Thoracic aorta (tissue), 2 donors: ENCODE measurements at regions not wholly inside any gene's neighbourhood (a gene's known extent, or its start where the extent isn't known, plus 50 kb on each side); places are given as distances from the start of the nearest gene placed in this dataset.

ENCODE experiments used
- ATAC-seq: fragments of 150-250 bp; one replicate; pipeline ENCODE4 v1.8.0; 2017; ENCODE audit warnings: low read depth; ENCODE audit not compliant: insufficient number of reproducible peaks, low FRiP score
- DNase-seq: peaks from one replicate; pipeline ENCODE4 v3.0.0-alpha.2; 2020; ENCODE audit warnings: low spot score
- H3K27ac ChIP-seq, 2 donors: fragments of 200-600 bp; sonication (generic); 1 replicate in 1 of 2; 2 replicates in 1 of 2; pipeline ENCODE4 v1.5.1; 2016; ENCODE audit warnings: mild to moderate bottlenecking in 2 of 2, moderate library complexity in 2 of 2
- H3K27me3 ChIP-seq: fragments of 200-600 bp; sonication (generic); replicated peaks from 2 replicates; pipeline ENCODE4 v1.6.0; 2016; ENCODE audit warnings: mild to moderate bottlenecking; ENCODE audit not compliant: insufficient read depth
- H3K36me3 ChIP-seq: fragments of 200-600 bp; sonication (generic); one replicate; pipeline ENCODE4 v1.5.1; 2016
- H3K4me1 ChIP-seq, 2 donors: fragments of 200-600 bp; sonication (generic); 1 replicate in 1 of 2; 2 replicates in 1 of 2; pipeline versions ENCODE4 v1.5.1 to v1.6.0; 2016; ENCODE audit warnings: low read depth in 2 of 2, mild to moderate bottlenecking in 1 of 2; ENCODE audit not compliant: control insufficient read depth in 1 of 2
- H3K4me3 ChIP-seq: fragments of 200-600 bp; sonication (generic); 2 replicates; pipeline ENCODE4 v1.5.1; 2016; ENCODE audit warnings: mild to moderate bottlenecking
- H3K9me3 ChIP-seq: fragments of 200-600 bp; sonication (generic); 2 replicates; pipeline ENCODE4 v1.5.1; 2016
- CTCF ChIP-seq: fragments of 200-600 bp; sonication (generic); IDR thresholded peaks from one replicate; pipeline ENCODE4 v1.5.1; 2019; ENCODE audit warnings: antibody characterized with exemption

DNA sequence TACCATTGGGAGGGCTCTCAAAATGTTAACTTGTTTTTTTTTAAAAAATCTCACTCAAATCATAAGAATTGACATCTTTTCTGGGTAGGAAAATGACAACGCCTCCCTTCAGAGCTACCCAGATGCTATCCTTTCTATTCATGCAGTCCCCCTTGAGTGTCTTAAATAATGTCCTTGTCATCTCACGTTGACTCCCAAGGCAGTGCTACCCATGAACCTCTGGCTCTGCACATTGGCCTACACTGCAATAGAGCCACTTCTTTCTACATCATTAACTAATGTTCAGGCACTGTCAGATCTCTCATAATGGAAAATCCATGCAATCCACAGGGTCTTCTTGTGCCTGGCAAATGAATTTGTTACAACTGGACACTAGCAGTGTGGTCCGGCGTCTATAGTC lies 569.8 kb upstream of the ZFHX3 start:
- no peak for TF ChIP-seq CTCF
- Histone ChIP-seq H3K9me3 (no peaks in the 10 kb centered on the region), H3K27me3 (no peaks in the 10 kb centered on the region), H3K4me1 (no peaks in the 10 kb centered on the region), H3K4me3 (no peak overlapping the region), H3K27ac (no peak overlapping the region), H3K36me3 (no peaks in the 10 kb centered on the region)
- ATAC-seq (no peak), DNase-seq (no peak)

DNA sequence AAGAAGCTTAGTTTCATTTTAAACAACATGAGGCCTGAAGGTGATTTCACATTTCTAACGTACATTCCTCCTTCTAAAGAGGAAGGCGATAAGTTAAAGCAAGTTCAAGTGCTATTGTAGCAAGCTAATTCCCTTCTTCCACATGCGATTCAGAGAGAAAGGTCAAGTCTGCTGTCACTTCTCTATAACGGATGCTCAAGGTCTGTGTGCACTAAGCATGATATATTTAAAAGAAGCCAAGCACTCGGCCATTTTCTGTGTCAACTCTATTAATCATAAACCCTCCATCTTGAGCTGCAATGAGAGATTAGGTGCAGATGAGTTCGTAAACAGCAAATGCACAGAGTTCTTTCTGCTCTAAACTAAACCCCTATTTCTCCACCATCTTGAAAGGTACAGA lies 568.8 kb upstream of the ZFHX3 start:
- ATAC-seq: no peak
- no peaks in the 10 kb centered on the region for H3K4me1 ChIP-seq
- TF ChIP-seq CTCF: no peak
- H3K9me3 ChIP-seq: no peaks in the 10 kb centered on the region
- no peak overlapping the region for H3K27ac ChIP-seq
- H3K4me3 ChIP-seq: no peak overlapping the region
- no peaks in the 10 kb centered on the region for H3K27me3 ChIP-seq
- DNase-seq: no peak
- no peaks in the 10 kb centered on the region for H3K36me3 ChIP-seq

- H3K27me3 ChIP-seq: no peaks in the 10 kb centered on the region
- no peak overlapping the region for H3K4me3 ChIP-seq
- no peak for TF ChIP-seq CTCF
- ATAC-seq (no peak), DNase-seq (no peak)
- H3K9me3 ChIP-seq: no peaks in the 10 kb centered on the region
- no peaks in the 10 kb centered on the region for H3K36me3 ChIP-seq
- H3K4me1 ChIP-seq: no peaks in the 10 kb centered on the region
- no peak overlapping the region for H3K27ac ChIP-seq
Measured at GRCh38 chr16:73616166-73616753, 568.3 kb upstream of the ZFHX3 start.

DNA sequence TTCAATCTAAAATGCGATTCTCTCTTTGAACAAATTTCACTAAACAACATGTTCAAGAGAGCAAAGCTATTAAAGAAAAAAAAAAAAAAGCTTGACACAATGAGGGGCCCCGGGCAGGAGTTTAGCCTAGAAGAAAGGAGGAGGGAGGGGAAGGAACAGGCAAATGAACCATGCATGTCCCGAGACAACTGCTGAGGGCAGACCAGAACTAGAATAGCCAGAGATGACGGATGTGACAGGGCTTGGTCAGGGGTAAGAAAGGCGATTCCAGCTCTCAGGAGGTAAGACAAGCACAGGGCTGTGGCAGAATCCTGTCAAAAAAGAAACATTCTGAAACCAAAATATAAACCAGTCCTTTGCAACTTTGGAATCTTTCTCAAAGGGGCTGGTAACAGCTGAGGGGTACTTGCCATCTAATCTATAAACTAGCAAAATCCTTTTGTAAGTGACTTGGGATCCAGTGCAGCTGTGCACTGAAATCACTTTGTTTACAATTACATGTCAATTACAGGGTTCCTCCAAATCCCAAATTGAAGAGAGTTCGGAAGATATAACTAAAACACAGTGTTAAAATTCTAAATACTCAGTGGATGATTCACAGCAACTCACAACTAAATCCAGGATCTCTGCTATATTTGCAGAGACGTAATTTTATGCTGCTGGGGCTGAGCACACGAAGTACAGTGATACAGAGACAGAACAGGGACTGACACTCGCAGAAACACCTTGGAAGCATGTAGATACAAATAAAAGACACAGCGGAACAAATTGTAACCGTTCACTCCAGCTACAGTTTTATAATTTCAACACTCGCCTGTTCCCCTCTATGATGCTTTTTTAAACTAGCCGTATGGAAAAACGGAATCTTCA lies 567.4 kb upstream of the ZFHX3 start:
- H3K36me3 ChIP-seq: no peaks in the 10 kb centered on the region
- H3K4me1 ChIP-seq: no peaks in the 10 kb centered on the region
- ATAC-seq (no peak), DNase-seq (no peak)
- TF ChIP-seq CTCF: no peak
- no peaks in the 10 kb centered on the region for H3K9me3 ChIP-seq
- no peak overlapping the region for H3K27ac ChIP-seq
- no peak overlapping the region for H3K4me3 ChIP-seq
- no peaks in the 10 kb centered on the region for H3K27me3 ChIP-seq

DNA sequence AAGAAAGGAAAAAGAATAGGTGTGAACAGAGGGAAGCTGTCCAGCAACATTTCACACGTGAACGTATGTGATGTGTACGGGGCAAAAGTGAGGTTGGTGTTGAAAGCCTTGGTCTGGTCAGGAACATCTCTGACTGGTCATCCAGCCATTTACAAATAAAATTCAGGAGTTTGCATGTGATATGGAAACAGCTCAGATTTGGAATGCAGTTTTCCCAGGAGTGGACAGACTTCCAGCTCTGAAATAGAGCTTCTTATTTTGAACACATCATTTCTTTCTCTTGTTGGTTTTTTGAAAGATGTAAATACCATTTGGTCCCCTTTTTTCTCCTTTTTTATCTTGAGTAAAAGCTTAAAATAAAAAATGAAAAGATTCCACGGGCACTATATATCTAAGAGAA lies 566.2 kb upstream of the ZFHX3 start:
- TF ChIP-seq CTCF: no peak
- ATAC-seq: no peak

More for the DNA sequence above, 566.2 kb upstream of the ZFHX3 start:
- no peak for DNase-seq
- H3K36me3 ChIP-seq: no peaks in the 10 kb centered on the region
- no peaks in the 10 kb centered on the region for H3K9me3 ChIP-seq
- H3K27ac ChIP-seq: no peak overlapping the region
- H3K4me3 ChIP-seq: no peak overlapping the region
- no peaks in the 10 kb centered on the region for H3K4me1 ChIP-seq
- no peaks in the 10 kb centered on the region for H3K27me3 ChIP-seq
